Gastroesophageal sphincter (tissue), 3 donors: ENCODE measurements at regions not wholly inside any gene's neighbourhood (a gene's known extent, or its start where the extent isn't known, plus 50 kb on each side); places are given as distances from the start of the nearest gene placed in this dataset.

Source experiments
- EP300 ChIP-seq: sonication (generic); formaldehyde crosslinking; IDR thresholded peaks from one replicate; pipeline ENCODE4 v1.6.1; 2017; ENCODE audit warnings: antibody characterized with exemption, mild to moderate bottlenecking
- POLR2A ChIP-seq, 2 donors: fragments of 450-650 bp; IDR thresholded peaks; one replicate each; pipeline ENCODE4 v1.6.1; 2017; ENCODE audit warnings: antibody characterized with exemption in 2 of 2, mild to moderate bottlenecking in 2 of 2, moderate library complexity in 1 of 2
- TF ChIP-seq, protein P1 (sequence below), 4 experiments: fragments of 200-600 bp in 2 of 4; fragments of 450-650 bp in 2 of 4; sonication (generic) in 1 of 4; IDR thresholded peaks; one replicate each; pipeline ENCODE4 v1.5.1; 2017 to 2019; ENCODE audit warnings: antibody characterized with exemption in 4 of 4, mild to moderate bottlenecking in 2 of 4, moderate library complexity in 2 of 4

DNA sequence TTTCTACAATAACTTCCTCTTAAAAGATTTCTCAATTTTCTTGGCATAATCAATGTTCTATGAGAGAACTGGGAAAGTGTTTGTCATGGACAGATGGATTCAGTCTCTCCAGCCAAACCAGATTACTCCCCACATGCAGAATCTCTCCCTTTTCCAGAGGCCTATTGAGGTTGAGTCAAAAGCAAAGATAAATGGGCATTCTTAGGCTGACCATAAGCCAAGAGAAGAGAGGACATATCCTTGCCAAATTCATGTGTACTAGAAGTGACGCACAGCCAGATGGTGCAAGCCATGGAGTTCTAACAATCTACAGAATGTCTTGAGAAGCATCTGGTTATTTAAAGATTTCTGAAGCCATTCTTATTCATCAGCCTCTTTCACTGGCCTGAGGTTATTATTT, 2115.0 kb downstream of the MAT2B start:
- TF ChIP-seq, protein P1, sequence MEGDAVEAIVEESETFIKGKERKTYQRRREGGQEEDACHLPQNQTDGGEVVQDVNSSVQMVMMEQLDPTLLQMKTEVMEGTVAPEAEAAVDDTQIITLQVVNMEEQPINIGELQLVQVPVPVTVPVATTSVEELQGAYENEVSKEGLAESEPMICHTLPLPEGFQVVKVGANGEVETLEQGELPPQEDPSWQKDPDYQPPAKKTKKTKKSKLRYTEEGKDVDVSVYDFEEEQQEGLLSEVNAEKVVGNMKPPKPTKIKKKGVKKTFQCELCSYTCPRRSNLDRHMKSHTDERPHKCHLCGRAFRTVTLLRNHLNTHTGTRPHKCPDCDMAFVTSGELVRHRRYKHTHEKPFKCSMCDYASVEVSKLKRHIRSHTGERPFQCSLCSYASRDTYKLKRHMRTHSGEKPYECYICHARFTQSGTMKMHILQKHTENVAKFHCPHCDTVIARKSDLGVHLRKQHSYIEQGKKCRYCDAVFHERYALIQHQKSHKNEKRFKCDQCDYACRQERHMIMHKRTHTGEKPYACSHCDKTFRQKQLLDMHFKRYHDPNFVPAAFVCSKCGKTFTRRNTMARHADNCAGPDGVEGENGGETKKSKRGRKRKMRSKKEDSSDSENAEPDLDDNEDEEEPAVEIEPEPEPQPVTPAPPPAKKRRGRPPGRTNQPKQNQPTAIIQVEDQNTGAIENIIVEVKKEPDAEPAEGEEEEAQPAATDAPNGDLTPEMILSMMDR (IDR thresholded peaks at IDR 0.05) = no peak
- TF ChIP-seq POLR2A (IDR thresholded peaks at IDR 0.05) = no peak
- no peak for TF ChIP-seq EP300
